RWPE1 (cell line): ENCODE measurements at regions not wholly inside any gene's neighbourhood (a gene's known extent, or its start where the extent isn't known, plus 50 kb on each side); places are given as distances from the start of the nearest gene placed in this dataset.

Experiments used
- CTCF ChIA-PET: fragments of 350-600 bp; sonication (Branson Sonifier 250); formaldehyde crosslinking; extraction: SDS; loops from one replicate; lab custom pipeline; 2021; lab: Yijun Ruan, JAX
- POLR2A ChIA-PET: fragments of 400-600 bp; formaldehyde crosslinking; extraction: SDS; loops from one replicate; lab custom pipeline; 2020; ENCODE audit warnings: antibody characterized with exemption; ENCODE audit not compliant: low non-redundant PET; lab: Yijun Ruan, JAX
- DNase-seq: peaks from one replicate; pipeline ENCODE4 v3.0.0; 2012; ENCODE audit warnings: low spot score
- H3K27ac ChIP-seq: fragments of 450-650 bp; 2 replicates; pipeline ENCODE4 v1.5.1; 2017
- CTCF ChIP-seq: fragments of 450-650 bp; conservative IDR thresholded peaks from 2 replicates; pipeline ENCODE4 v1.5.1; 2017; ENCODE audit warnings: low read depth, mild to moderate bottlenecking

- no peak for DNase-seq
- no peak overlapping the region for H3K27ac ChIP-seq
- POLR2A ChIA-PET, result no interaction called here
- no peak for TF ChIP-seq CTCF
- CTCF ChIA-PET, result no interaction called here
Observed at GRCh38 chr4:154677300-154677699, 64.8 kb upstream of the FGG start.

- CTCF ChIA-PET, result no interaction called here
- no peak for TF ChIP-seq CTCF
- H3K27ac ChIP-seq, result no peak overlapping the region
- POLR2A ChIA-PET, result no interaction called here
- no peak for DNase-seq
Observed at GRCh38 chr4:154677923-154678322, 65.5 kb upstream of the FGG start.

GRCh38 chr4:154683956-154684681 lies 59.7 kb upstream of the LRAT start:
- ChIA-PET CTCF (interaction anchor here (0.6 to 0.9 kb wide), 4 partner anchors 58 to 821 kb away, joined by 3 to 5 read pairs (median 4); no protein-coding TSS in a partner anchor), POLR2A (no interaction called here)
- TF ChIP-seq CTCF, result no peak

GRCh38 chr4:154686838-154687237 lies 57.0 kb upstream of the LRAT start:
- peak; percentile 8 for DNase-seq
- TF ChIP-seq CTCF, result 0 out of 2 replicates have a peak, but pooled peaks have one; percentile 15
- ChIA-PET CTCF (interaction anchor here (0.6 to 1.8 kb wide), 18 partner anchors 10 to 947 kb away, joined by 3 to 14 read pairs (median 4); partner anchors contain the start of gene RBM46), POLR2A (interaction anchor here (0.6 to 0.7 kb wide), 2 partner anchors 57 to 220 kb away, joined by 6 to 8 read pairs; no protein-coding TSS in a partner anchor)
- H3K27ac ChIP-seq, result no peak overlapping the region

More at GRCh38 chr4:154683956-154684681, 59.7 kb upstream of the LRAT start:
- no peak for DNase-seq
- no peak overlapping the region for H3K27ac ChIP-seq

- no peak for DNase-seq
- ChIA-PET CTCF (interaction anchor here (0.6 to 1.8 kb wide), 6 partner anchors 20 to 95 kb away, joined by 3 to 14 read pairs (median 7); partner anchors contain the start of gene RBM46), POLR2A (no interaction called here)
- no peak overlapping the region for H3K27ac ChIP-seq
- no peak for TF ChIP-seq CTCF
Observed at GRCh38 chr4:154687840-154688239, 56.0 kb upstream of the LRAT start.

GRCh38 chr4:154691229-154691628 lies 52.6 kb upstream of the LRAT start:
- CTCF ChIA-PET, result no interaction called here
- TF ChIP-seq CTCF, result no peak
- DNase-seq, result no peak
- H3K27ac ChIP-seq, result no peak overlapping the region
- POLR2A ChIA-PET, result no interaction called here
